Activated CD4-positive, alpha-beta memory T cell treated with anti-CD3 and anti-CD28 coated beads, Interleukin-2, amount 10 ng/mL, durations not matched to agents 7 days and 5 days (primary cell): ENCODE measurements at regions not wholly inside any gene's neighbourhood (a gene's known extent, or its start where the extent isn't known, plus 50 kb on each side); places are given as distances from the start of the nearest gene placed in this dataset.

Source experiments
- CTCF ChIA-PET: fragments of 350-600 bp; sonication (Branson Sonifier 250); formaldehyde crosslinking; loops from one replicate; lab custom pipeline; 2021; ENCODE audit warnings: antibody characterized with exemption, inconsistent platforms; lab: Charles Lee
- POLR2A ChIA-PET: fragments of 350-600 bp; sonication (Branson Sonifier 250); formaldehyde crosslinking; loops from one replicate; lab custom pipeline; 2021; ENCODE audit warnings: antibody characterized with exemption; lab: Charles Lee
- DNase-seq: peaks from one replicate; pipeline ENCODE4 v3.0.0-alpha.2; 2020
- H3K27ac Mint-ChIP-seq: one replicate; pipeline ENCODE4 v1.8.0; 2021; ENCODE audit warnings: mild to moderate bottlenecking, mixed read lengths
- H3K27me3 Mint-ChIP-seq: one replicate; pipeline ENCODE4 v1.8.0; 2021; ENCODE audit warnings: mixed read lengths
- H3K36me3 Mint-ChIP-seq: one replicate; pipeline ENCODE4 v1.8.0; 2021; ENCODE audit warnings: low read depth, mixed read lengths
- H3K4me1 Mint-ChIP-seq: one replicate; pipeline ENCODE4 v1.8.0; 2021; ENCODE audit warnings: mixed read lengths
- H3K4me3 Mint-ChIP-seq: one replicate; pipeline ENCODE4 v1.8.0; 2021; ENCODE audit warnings: mild to moderate bottlenecking, mixed read lengths
- H3K9me3 Mint-ChIP-seq: one replicate; pipeline ENCODE4 v1.8.0; 2021; ENCODE audit warnings: mixed read lengths

- no peak for DNase-seq
- peaks cover 8% of the 10 kb centered on the region for H3K9me3 Mint-ChIP-seq
- no peaks in the 10 kb centered on the region for H3K4me1 Mint-ChIP-seq
- ChIA-PET POLR2A (no interaction called here), CTCF (no interaction called here)
- H3K36me3 Mint-ChIP-seq = no peaks in the 10 kb centered on the region
- H3K27me3 Mint-ChIP-seq = no peaks in the 10 kb centered on the region
- H3K4me3 Mint-ChIP-seq = no peak overlapping the region
- no peak overlapping the region for H3K27ac Mint-ChIP-seq
Measured at GRCh38 chr18:43882358-43883055, 605.2 kb upstream of the SYT4 start.

- H3K9me3 Mint-ChIP-seq = peaks cover 8% of the 10 kb centered on the region
- ChIA-PET CTCF (no interaction called here), POLR2A (no interaction called here)
- H3K27ac Mint-ChIP-seq = no peak overlapping the region
- no peaks in the 10 kb centered on the region for H3K36me3 Mint-ChIP-seq
- no peaks in the 10 kb centered on the region for H3K4me1 Mint-ChIP-seq
- no peak overlapping the region for H3K4me3 Mint-ChIP-seq
- H3K27me3 Mint-ChIP-seq = no peaks in the 10 kb centered on the region
- DNase-seq = no peak
Measured at GRCh38 chr18:43883886-43884285, 606.6 kb upstream of the SYT4 start.

- no peak overlapping the region for H3K4me3 Mint-ChIP-seq
- H3K36me3 Mint-ChIP-seq = no peaks in the 10 kb centered on the region
- H3K27ac Mint-ChIP-seq = no peak overlapping the region
- H3K9me3 Mint-ChIP-seq = peaks cover 12% of the 10 kb centered on the region
- no peaks in the 10 kb centered on the region for H3K27me3 Mint-ChIP-seq
- POLR2A ChIA-PET = no interaction called here
- CTCF ChIA-PET = no interaction called here
- no peak for DNase-seq
- H3K4me1 Mint-ChIP-seq = no peaks in the 10 kb centered on the region
Measured at GRCh38 chr18:43886341-43886740, 609.1 kb upstream of the SYT4 start.

GRCh38 chr18:43887491-43887890 lies 610.2 kb upstream of the SYT4 start:
- no peaks in the 10 kb centered on the region for H3K27me3 Mint-ChIP-seq
- no peak overlapping the region for H3K27ac Mint-ChIP-seq
- H3K4me1 Mint-ChIP-seq = no peaks in the 10 kb centered on the region
- POLR2A ChIA-PET = no interaction called here
- H3K4me3 Mint-ChIP-seq = no peak overlapping the region
- H3K9me3 Mint-ChIP-seq = peaks cover 12% of the 10 kb centered on the region
- CTCF ChIA-PET = no interaction called here
- H3K36me3 Mint-ChIP-seq = no peaks in the 10 kb centered on the region
- no peak for DNase-seq

- ChIA-PET CTCF (no interaction called here), POLR2A (no interaction called here)
- H3K4me3 Mint-ChIP-seq = no peak overlapping the region
- H3K4me1 Mint-ChIP-seq = no peaks in the 10 kb centered on the region
- no peak for DNase-seq
- H3K27ac Mint-ChIP-seq = no peak overlapping the region
- H3K27me3 Mint-ChIP-seq = no peaks in the 10 kb centered on the region
- peaks cover 12% of the 10 kb centered on the region for H3K9me3 Mint-ChIP-seq
- no peaks in the 10 kb centered on the region for H3K36me3 Mint-ChIP-seq
Measured at GRCh38 chr18:43888598-43888997, 611.3 kb upstream of the SYT4 start.

GRCh38 chr18:43893001-43893637 lies 615.8 kb upstream of the SYT4 start:
- Mint-ChIP-seq H3K36me3 (no peaks in the 10 kb centered on the region), H3K4me1 (no peaks in the 10 kb centered on the region), H3K9me3 (peaks cover 11% of the 10 kb centered on the region), H3K27me3 (no peaks in the 10 kb centered on the region), H3K4me3 (no peak overlapping the region), H3K27ac (no peak overlapping the region)
- CTCF ChIA-PET = no interaction called here
- DNase-seq = no peak
- POLR2A ChIA-PET = no interaction called here

GRCh38 chr18:43904209-43904837 lies 627.0 kb upstream of the SYT4 start:
- H3K27ac Mint-ChIP-seq = no peak overlapping the region

GRCh38 chr18:43914018-43914417 lies 636.7 kb upstream of the SYT4 start:
- CTCF ChIA-PET = no interaction called here
- Mint-ChIP-seq H3K9me3 (peaks cover 2% of the 10 kb centered on the region), H3K27ac (no peak overlapping the region), H3K4me3 (no peak overlapping the region), H3K27me3 (no peaks in the 10 kb centered on the region), H3K4me1 (no peaks in the 10 kb centered on the region), H3K36me3 (no peaks in the 10 kb centered on the region)
- DNase-seq = no peak
- POLR2A ChIA-PET = no interaction called here

More at GRCh38 chr18:43904209-43904837, 627.0 kb upstream of the SYT4 start:
- Mint-ChIP-seq H3K27me3 (no peaks in the 10 kb centered on the region), H3K4me1 (no peaks in the 10 kb centered on the region), H3K4me3 (no peak overlapping the region), H3K36me3 (no peaks in the 10 kb centered on the region), H3K9me3 (no peaks in the 10 kb centered on the region)
- ChIA-PET POLR2A (no interaction called here), CTCF (no interaction called here)
- no peak for DNase-seq

GRCh38 chr18:43916984-43917383 lies 639.7 kb upstream of the SYT4 start:
- no peak overlapping the region for H3K27ac Mint-ChIP-seq
- peaks cover 5% of the 10 kb centered on the region for H3K9me3 Mint-ChIP-seq
- no peaks in the 10 kb centered on the region for H3K4me1 Mint-ChIP-seq
- no peak for DNase-seq
- no peaks in the 10 kb centered on the region for H3K27me3 Mint-ChIP-seq
- no peaks in the 10 kb centered on the region for H3K36me3 Mint-ChIP-seq
- CTCF ChIA-PET = no interaction called here
- POLR2A ChIA-PET = no interaction called here
- no peak overlapping the region for H3K4me3 Mint-ChIP-seq

- POLR2A ChIA-PET = no interaction called here
- DNase-seq = no peak
- Mint-ChIP-seq H3K9me3 (peaks cover 2% of the 10 kb centered on the region), H3K27ac (no peak overlapping the region), H3K4me3 (no peak overlapping the region), H3K36me3 (no peaks in the 10 kb centered on the region), H3K4me1 (no peaks in the 10 kb centered on the region), H3K27me3 (no peaks in the 10 kb centered on the region)
- CTCF ChIA-PET = no interaction called here
Measured at GRCh38 chr18:43917520-43917919, 640.2 kb upstream of the SYT4 start.

GRCh38 chr18:43919551-43919950 lies 642.3 kb upstream of the SYT4 start:
- Mint-ChIP-seq H3K27ac (no peak overlapping the region), H3K27me3 (no peaks in the 10 kb centered on the region), H3K9me3 (peaks cover 2% of the 10 kb centered on the region), H3K4me3 (no peak overlapping the region), H3K36me3 (no peaks in the 10 kb centered on the region), H3K4me1 (no peaks in the 10 kb centered on the region)
- ChIA-PET POLR2A (no interaction called here), CTCF (no interaction called here)
- DNase-seq = no peak

- Mint-ChIP-seq H3K27me3 (no peaks in the 10 kb centered on the region), H3K4me3 (no peak overlapping the region), H3K27ac (no peak overlapping the region), H3K9me3 (peaks cover 4% of the 10 kb centered on the region), H3K4me1 (no peaks in the 10 kb centered on the region), H3K36me3 (no peaks in the 10 kb centered on the region)
- POLR2A ChIA-PET = no interaction called here
- CTCF ChIA-PET = no interaction called here
- DNase-seq = no peak
Measured at GRCh38 chr18:43931439-43931838, 654.1 kb upstream of the SYT4 start.

- Mint-ChIP-seq H3K36me3 (no peaks in the 10 kb centered on the region), H3K4me1 (no peaks in the 10 kb centered on the region), H3K27me3 (no peaks in the 10 kb centered on the region), H3K27ac (no peak overlapping the region), H3K9me3 (peaks cover 2% of the 10 kb centered on the region), H3K4me3 (no peak overlapping the region)
- no peak for DNase-seq
- POLR2A ChIA-PET = no interaction called here
- CTCF ChIA-PET = no interaction called here
Measured at GRCh38 chr18:43932140-43932539, 654.9 kb upstream of the SYT4 start.

- Mint-ChIP-seq H3K27me3 (no peaks in the 10 kb centered on the region), H3K36me3 (no peaks in the 10 kb centered on the region), H3K4me3 (no peak overlapping the region), H3K4me1 (no peaks in the 10 kb centered on the region), H3K9me3 (peaks cover 2% of the 10 kb centered on the region), H3K27ac (no peak overlapping the region)
- CTCF ChIA-PET = no interaction called here
- POLR2A ChIA-PET = no interaction called here
- no peak for DNase-seq
Measured at GRCh38 chr18:43933177-43933576, 655.9 kb upstream of the SYT4 start.
